HepG2 (cell line): ENCODE measurements at regions not wholly inside any gene's neighbourhood (a gene's known extent, or its start where the extent isn't known, plus 50 kb on each side); places are given as distances from the start of the nearest gene placed in this dataset.

Experiments
- ATAC-seq: fragments of 200-7000 bp; cut with Tn5 transposase; 3 replicates; pipeline ENCODE4 v1.9.1; 2020; ENCODE audit warnings: mild to moderate bottlenecking, moderate library complexity
- BruUV-seq: library from RNA; stranded (reverse); fragments of 400-500 nt; replicated peaks from 2 replicates; lab custom pipeline; 2021; lab: Mats Ljungman, UMichigan
- CTCF ChIA-PET: fragments of 300-600 bp; formaldehyde crosslinking; extraction: SDS; loops from one replicate; lab custom pipeline; 2021; ENCODE audit warnings: low total read pairs, inconsistent platforms, low intra/inter-chr PET ratio; lab: Yijun Ruan, JAX
- POLR2A ChIA-PET: fragments of 350-600 bp; sonication (Branson Sonifier 250); formaldehyde crosslinking; loops from one replicate; lab custom pipeline; 2020; ENCODE audit warnings: antibody characterized with exemption, inconsistent platforms; lab: Yijun Ruan, JAX
- DNase-seq: peaks from one replicate; pipeline ENCODE4 v3.0.0-alpha.2; 2015; ENCODE audit warnings: low spot score
- FAIRE-seq: peaks from 3 replicates; lab custom pipeline; 2011; peaks lifted over from hg19 to GRCh38; lab: Jason Lieb, UNC
- H2AFZ ChIP-seq: one replicate; pipeline ENCODE4 v1.6.1; 2011; ENCODE audit warnings: low read length, inconsistent platforms
- H3K27ac ChIP-seq: fragments of 300-600 bp; 3 replicates; pipeline ENCODE4 v1.8.0; 2011; ENCODE audit warnings: mixed run types, mild to moderate bottlenecking, mixed read lengths, low read length, inconsistent platforms; ENCODE audit not compliant: insufficient read depth; ENCODE audit errors: extremely low read length
- H3K27me3 ChIP-seq, 2 experiments: fragments of 200-600 bp in 1 of 2; 2 replicates in 1 of 2; 3 replicates in 1 of 2; pipeline versions ENCODE4 v1.6.0 to v1.8.0; 2011; ENCODE audit warnings: low read length in 2 of 2, mild to moderate bottlenecking in 2 of 2, moderate library complexity in 2 of 2, inconsistent platforms in 1 of 2; ENCODE audit not compliant: insufficient read depth in 2 of 2, control insufficient read depth in 1 of 2
- H3K36me3 ChIP-seq, 2 experiments: fragments of 200-600 bp in 1 of 2; replicated peaks in 1 of 2; 2 replicates in 1 of 2; 3 replicates in 1 of 2; pipeline versions ENCODE4 v1.5.1 to v1.8.0; 2011; ENCODE audit warnings: low read length in 2 of 2, inconsistent platforms in 1 of 2; ENCODE audit not compliant: insufficient read depth in 2 of 2, control insufficient read depth in 1 of 2
- H3K4me1 ChIP-seq: 2 replicates; pipeline ENCODE4 v1.5.1; 2012; ENCODE audit warnings: low read length, inconsistent platforms; ENCODE audit not compliant: insufficient read depth
- H3K4me2 ChIP-seq: 2 replicates; pipeline ENCODE4 v1.6.0; 2011; ENCODE audit warnings: low read depth, low read length, inconsistent platforms
- H3K4me3 ChIP-seq, 3 experiments: fragments of 200-600 bp in 1 of 3; sonication (generic), shearing (Covaris generic) in 1 of 3; replicated peaks in 1 of 3; 2 replicates each; pipeline ENCODE4 v1.5.1; 2011 to 2016; ENCODE audit warnings: low read length in 3 of 3, inconsistent platforms in 2 of 3, low read depth in 2 of 3, mild to moderate bottlenecking in 2 of 3, control low read depth in 1 of 3, mixed read lengths in 1 of 3; ENCODE audit not compliant: insufficient read depth in 1 of 3
- H3K79me2 ChIP-seq: one replicate; pipeline ENCODE4 v1.6.1; 2011; ENCODE audit warnings: low read length, inconsistent platforms; ENCODE audit not compliant: insufficient read depth
- H3K9ac ChIP-seq: 2 replicates; pipeline ENCODE4 v1.6.0; 2011; ENCODE audit warnings: mild to moderate bottlenecking, low read depth, low read length, inconsistent platforms; ENCODE audit not compliant: insufficient read depth
- H3K9me3 ChIP-seq: 2 replicates; pipeline ENCODE4 v1.5.1; 2012; ENCODE audit warnings: mild to moderate bottlenecking, low read length
- H4K20me1 ChIP-seq: 2 replicates; pipeline ENCODE4 v1.6.0; 2011; ENCODE audit warnings: inconsistent platforms, mild to moderate bottlenecking, low read length, moderate library complexity; ENCODE audit not compliant: insufficient read depth
- ATF7-NPFF ChIP-seq: sonication (generic); formaldehyde crosslinking; IDR thresholded peaks from 2 replicates; pipeline ENCODE4 v1.8.1; 2023; ENCODE audit warnings: mild to moderate bottlenecking, low read depth, missing genetic modification reagents, moderate library complexity
- CBX1 ChIP-seq: IDR thresholded peaks from one replicate; pipeline ENCODE4 v1.6.1; 2016; ENCODE audit warnings: antibody characterized with exemption, low read depth
- DMTF1 ChIP-seq: sonication (generic); formaldehyde crosslinking; IDR thresholded peaks from 2 replicates; pipeline ENCODE4 v1.4.0; 2020; ENCODE audit warnings: mild to moderate bottlenecking, missing genetic modification reagents
- GABPB1 ChIP-seq: IDR thresholded peaks from 2 replicates; pipeline ENCODE4 v1.6.1; 2016; ENCODE audit warnings: mild to moderate bottlenecking, missing genetic modification reagents, moderate library complexity, missing compliant biosample characterization
- ZBTB39 ChIP-seq: sonication (generic); formaldehyde crosslinking; IDR thresholded peaks from 2 replicates; pipeline ENCODE4 v1.5.0; 2020; ENCODE audit warnings: missing genetic modification reagents
- ZNF441 ChIP-seq: sonication (generic); formaldehyde crosslinking; IDR thresholded peaks from 2 replicates; pipeline ENCODE4 v1.7.0; 2021; ENCODE audit warnings: missing genetic modification reagents, borderline replicate concordance
- ZNF816 ChIP-seq: sonication (generic); formaldehyde crosslinking; IDR thresholded peaks from 2 replicates; pipeline ENCODE4 v1.8.0; 2022; ENCODE audit warnings: missing genetic modification reagents, mild to moderate bottlenecking, borderline replicate concordance
- WGBS: methylation state at CpG from one replicate; pipeline ENCODE4 v1.1.6; 2017; ENCODE audit warnings: low lambda C conversion rate; 5-methylcytosine and 5-hydroxymethylcytosine counted together
- in situ Hi-C: cut with HindIII; loops from 2 replicates; pipeline ENCODE4 v1.10.0; 2017; ENCODE audit warnings: low pct_unique_long_range_greater_than_20kb; ENCODE audit not compliant: extremely low pct_ligation_motif_present
- intact Hi-C: fragments of 100-400 bp; cut with micrococcal nuclease; formaldehyde crosslinking; loops from one replicate; pipeline ENCODE4 v1.10.0; 2022; ENCODE audit not compliant: unreplicated experiment
- TF ChIP-seq, protein P1 (sequence below): sonication (generic); formaldehyde crosslinking; IDR thresholded peaks from 2 replicates; pipeline ENCODE4 v1.4.0; 2020; ENCODE audit warnings: mild to moderate bottlenecking, missing genetic modification reagents
- TF ChIP-seq, protein P2 (sequence below): fragments of 450-650 bp; IDR thresholded peaks from 2 replicates; pipeline ENCODE4 v1.6.1; 2016

- no peak for TF ChIP-seq ZBTB39 (CRISPR knock-in tag)
- no peak for TF ChIP-seq DMTF1
Measured at GRCh38 chr11:33569333-33569732, 131.3 kb downstream of the C11orf91 start (continued).

DNA sequence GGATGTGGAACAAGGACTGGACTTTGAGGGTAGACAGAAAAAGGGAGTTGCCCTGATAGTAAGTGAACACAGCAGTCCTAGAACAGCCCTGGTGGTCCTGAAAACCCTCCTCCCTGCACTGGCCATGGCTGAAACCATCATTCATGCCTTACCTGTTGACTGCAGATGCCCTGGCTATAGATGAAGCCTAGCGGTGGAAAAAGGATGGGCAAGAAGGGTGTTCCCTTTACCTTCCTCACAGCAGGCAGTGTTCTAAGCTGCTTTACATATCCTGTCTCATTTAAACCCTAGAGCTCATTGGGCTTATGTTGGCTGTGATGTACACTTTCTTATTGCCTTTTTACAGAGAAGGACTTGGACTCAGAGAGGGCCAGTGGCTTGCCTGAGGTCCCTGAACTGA lies 133.6 kb downstream of the C11orf91 start:
- Histone ChIP-seq H3K9ac (no peak overlapping the region), H3K4me3 (no peak overlapping the region), H2AFZ (no peak overlapping the region), H3K79me2 (no peaks in the 10 kb centered on the region), H3K27ac (no peak overlapping the region), H3K4me2 (no peak overlapping the region), H3K4me1 (no peaks in the 10 kb centered on the region), H3K36me3 (no peaks in the 10 kb centered on the region), H3K9me3 (no peaks in the 10 kb centered on the region), H3K27me3 (peaks cover 1 to 35% of the 10 kb centered on the region in 2 experiments; a peak in 3 of 5 replicates), H4K20me1 (no peaks in the 10 kb centered on the region)
- POLR2A ChIA-PET: no interaction called here
- ATAC-seq (no peak), DNase-seq (no peak), FAIRE-seq (no peak)
- in situ Hi-C loops: no loop called here
- CTCF ChIA-PET: no interaction called here
- BruUV-seq: no TSS peak
- intact Hi-C loops: no loop called here
- 100% methylated on average over 1 of the region's 1 CpG for WGBS
- no peak for TF ChIP-seq ATF7-NPFF (CRISPR knock-in tag)
- no peak for TF ChIP-seq ZNF816 (CRISPR knock-in tag)
- no peak for TF ChIP-seq CBX1
- TF ChIP-seq ZNF441 (CRISPR knock-in tag): no peak
- no peak for TF ChIP-seq GABPB1
- TF ChIP-seq, protein P1, sequence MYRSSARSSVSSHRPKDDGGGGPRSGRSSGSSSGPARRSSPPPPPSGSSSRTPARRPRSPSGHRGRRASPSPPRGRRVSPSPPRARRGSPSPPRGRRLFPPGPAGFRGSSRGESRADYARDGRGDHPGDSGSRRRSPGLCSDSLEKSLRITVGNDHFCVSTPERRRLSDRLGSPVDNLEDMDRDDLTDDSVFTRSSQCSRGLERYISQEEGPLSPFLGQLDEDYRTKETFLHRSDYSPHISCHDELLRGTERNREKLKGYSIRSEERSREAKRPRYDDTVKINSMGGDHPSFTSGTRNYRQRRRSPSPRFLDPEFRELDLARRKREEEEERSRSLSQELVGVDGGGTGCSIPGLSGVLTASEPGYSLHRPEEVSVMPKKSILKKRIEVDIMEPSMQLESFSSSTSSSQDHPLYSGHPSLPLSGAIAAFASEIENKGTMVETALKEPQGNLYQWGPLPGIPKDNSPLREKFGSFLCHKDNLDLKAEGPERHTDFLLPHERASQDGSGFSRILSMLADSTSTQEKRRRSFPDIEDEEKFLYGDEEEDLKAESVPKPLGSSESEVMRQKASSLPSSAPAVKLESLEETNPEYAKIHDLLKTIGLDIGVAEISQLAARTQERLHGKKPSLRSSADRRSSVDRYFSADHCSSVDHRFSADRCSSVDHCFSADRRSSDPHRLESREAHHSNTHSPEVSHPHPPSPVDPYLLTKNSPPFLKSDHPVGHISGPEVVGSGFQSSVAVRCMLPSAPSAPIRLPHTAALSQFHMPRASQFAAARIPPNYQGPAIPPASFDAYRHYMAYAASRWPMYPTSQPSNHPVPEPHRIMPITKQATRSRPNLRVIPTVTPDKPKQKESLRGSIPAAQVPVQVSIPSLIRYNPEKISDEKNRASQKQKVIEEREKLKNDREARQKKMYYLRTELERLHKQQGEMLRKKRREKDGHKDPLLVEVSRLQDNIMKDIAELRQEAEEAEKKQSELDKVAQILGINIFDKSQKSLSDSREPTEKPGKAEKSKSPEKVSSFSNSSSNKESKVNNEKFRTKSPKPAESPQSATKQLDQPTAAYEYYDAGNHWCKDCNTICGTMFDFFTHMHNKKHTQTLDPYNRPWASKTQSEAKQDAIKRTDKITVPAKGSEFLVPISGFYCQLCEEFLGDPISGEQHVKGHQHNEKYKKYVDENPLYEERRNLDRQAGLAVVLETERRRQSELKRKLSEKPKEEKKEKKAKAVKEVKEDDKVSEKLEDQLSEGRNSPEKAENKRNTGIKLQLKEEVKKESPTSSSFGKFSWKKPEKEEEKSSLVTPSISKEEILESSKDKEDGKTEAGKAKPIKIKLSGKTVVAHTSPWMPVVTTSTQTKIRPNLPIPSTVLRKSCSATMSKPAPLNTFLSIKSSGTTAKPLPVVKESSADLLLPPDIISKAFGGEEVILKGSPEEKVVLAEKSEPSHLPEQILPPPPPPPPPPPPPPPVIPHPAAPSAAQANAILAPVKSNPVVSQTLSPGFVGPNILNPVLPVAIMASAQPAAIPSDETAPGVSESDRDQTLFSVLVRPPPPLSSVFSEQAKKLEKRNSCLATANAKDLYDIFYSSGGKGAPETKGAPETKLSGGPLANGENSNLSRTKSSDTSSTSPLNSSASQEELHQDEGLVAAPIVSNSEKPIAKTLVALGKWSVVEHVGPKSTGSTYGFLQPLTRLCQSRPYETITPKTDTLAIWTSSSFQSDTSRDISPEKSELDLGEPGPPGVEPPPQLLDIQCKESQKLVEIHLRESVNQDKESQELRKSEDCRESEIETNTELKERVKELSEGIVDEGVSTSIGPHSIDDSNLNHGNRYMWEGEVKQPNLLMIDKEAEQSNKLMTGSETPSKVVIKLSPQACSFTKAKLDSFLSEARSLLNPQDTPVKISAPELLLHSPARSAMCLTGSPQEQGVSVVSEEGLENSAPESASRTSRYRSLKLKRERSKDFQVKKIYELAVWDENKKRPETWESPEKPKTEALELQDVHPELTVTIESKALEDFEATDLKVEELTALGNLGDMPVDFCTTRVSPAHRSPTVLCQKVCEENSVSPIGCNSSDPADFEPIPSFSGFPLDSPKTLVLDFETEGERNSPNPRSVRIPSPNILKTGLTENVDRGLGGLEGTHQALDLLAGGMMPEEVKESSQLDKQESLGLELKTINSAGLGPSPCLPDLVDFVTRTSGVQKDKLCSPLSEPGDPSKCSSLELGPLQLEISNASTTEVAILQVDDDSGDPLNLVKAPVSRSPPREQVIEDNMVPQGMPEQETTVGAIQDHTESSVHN (CRISPR knock-in tag): no peak
- TF ChIP-seq, protein P2, sequence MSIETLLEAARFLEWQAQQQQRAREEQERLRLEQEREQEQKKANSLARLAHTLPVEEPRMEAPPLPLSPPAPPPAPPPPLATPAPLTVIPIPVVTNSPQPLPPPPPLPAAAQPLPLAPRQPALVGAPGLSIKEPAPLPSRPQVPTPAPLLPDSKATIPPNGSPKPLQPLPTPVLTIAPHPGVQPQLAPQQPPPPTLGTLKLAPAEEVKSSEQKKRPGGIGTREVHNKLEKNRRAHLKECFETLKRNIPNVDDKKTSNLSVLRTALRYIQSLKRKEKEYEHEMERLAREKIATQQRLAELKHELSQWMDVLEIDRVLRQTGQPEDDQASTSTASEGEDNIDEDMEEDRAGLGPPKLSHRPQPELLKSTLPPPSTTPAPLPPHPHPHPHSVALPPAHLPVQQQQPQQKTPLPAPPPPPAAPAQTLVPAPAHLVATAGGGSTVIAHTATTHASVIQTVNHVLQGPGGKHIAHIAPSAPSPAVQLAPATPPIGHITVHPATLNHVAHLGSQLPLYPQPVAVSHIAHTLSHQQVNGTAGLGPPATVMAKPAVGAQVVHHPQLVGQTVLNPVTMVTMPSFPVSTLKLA: no peak
